HG03460 (cell line): ENCODE measurements at regions not wholly inside any gene's neighbourhood (a gene's known extent, or its start where the extent isn't known, plus 50 kb on each side); places are given as distances from the start of the nearest gene placed in this dataset.

ENCODE experiments used
- ATAC-seq: cut with Tn5 transposase; IDR thresholded peaks from one replicate; pipeline ENCODE4 v1.9.1; 2021; ENCODE audit not compliant: unreplicated experiment

GRCh38 chr6:33952016-33952415 lies 148.2 kb upstream of the MLN start:
- ATAC-seq, result no peak

GRCh38 chr6:33950891-33951889 lies 147.4 kb upstream of the MLN start:
- ATAC-seq, result no peak

- no peak for ATAC-seq
Observed at GRCh38 chr6:33950472-33950881, 146.7 kb upstream of the MLN start.

- ATAC-seq, result no peak
Observed at GRCh38 chr6:33949877-33950435, 146.2 kb upstream of the MLN start.

- ATAC-seq, result no peak
Observed at GRCh38 chr6:33949111-33949510, 145.3 kb upstream of the MLN start.

- ATAC-seq, result no peak
Observed at GRCh38 chr6:33947916-33948594, 144.3 kb upstream of the MLN start.

- no peak for ATAC-seq
Observed at GRCh38 chr6:33947047-33947446, 143.2 kb upstream of the MLN start.

- no peak for ATAC-seq
Observed at GRCh38 chr6:33945931-33946330, 142.1 kb upstream of the MLN start.

- no peak for ATAC-seq
Observed at GRCh38 chr6:33944686-33945411, 141.0 kb upstream of the MLN start.

- ATAC-seq, result no peak
Observed at GRCh38 chr6:33936886-33937285, 133.1 kb upstream of the MLN start.

- no peak for ATAC-seq
Observed at GRCh38 chr6:33935439-33936080, 131.8 kb upstream of the MLN start.

- ATAC-seq, result no peak
Observed at GRCh38 chr6:33934731-33935270, 131.0 kb upstream of the MLN start.

GRCh38 chr6:33933101-33933500 lies 129.3 kb upstream of the MLN start:
- no peak for ATAC-seq

GRCh38 chr6:33931799-33932198 lies 128.0 kb upstream of the MLN start:
- no peak for ATAC-seq

- ATAC-seq, result no peak
Observed at GRCh38 chr6:33929575-33930288, 125.9 kb upstream of the MLN start.

GRCh38 chr6:33927616-33928015 lies 123.8 kb upstream of the MLN start:
- no peak for ATAC-seq

- no peak for ATAC-seq
Observed at GRCh38 chr6:33927112-33927511, 123.3 kb upstream of the MLN start.

GRCh38 chr6:33926451-33926850 lies 122.6 kb upstream of the MLN start:
- no peak for ATAC-seq

GRCh38 chr6:33925936-33926335 lies 122.1 kb upstream of the MLN start:
- ATAC-seq, result no peak

- ATAC-seq, result no peak
Observed at GRCh38 chr6:33925210-33925609, 121.4 kb upstream of the MLN start.
